ENCODE measurements at regions not wholly inside any gene's neighbourhood (a gene's known extent, or its start where the extent isn't known, plus 50 kb on each side); places are given as distances from the start of the nearest gene placed in this dataset.

DNA sequence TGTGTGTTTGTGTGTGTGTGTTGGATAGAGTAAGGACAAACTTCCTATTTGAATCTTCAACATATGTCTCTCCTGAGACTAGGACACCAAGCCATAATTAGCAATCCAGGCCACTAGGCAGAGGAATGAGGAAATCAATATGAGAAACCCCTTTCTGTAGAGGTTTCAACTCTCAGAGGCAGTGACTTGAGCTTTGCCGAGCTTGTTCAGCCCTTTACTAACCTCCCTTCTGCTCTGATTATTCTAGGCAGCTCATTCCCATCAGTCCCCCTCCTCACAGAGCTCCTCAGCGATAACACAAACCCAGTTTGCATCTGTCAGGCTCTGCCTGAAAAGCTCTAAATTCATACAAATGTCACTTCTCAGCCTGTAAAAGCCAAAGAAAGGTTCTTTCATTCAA lies 1030.3 kb downstream of the CDH8 start:
- Histone ChIP-seq H3K9me3 (no peaks in the 10 kb centered on the region), H3K36me3 (no peaks in the 10 kb centered on the region), H3K27me3 (no peaks in the 10 kb centered on the region), H3K27ac (no peak overlapping the region), H3K4me1 (no peaks in the 10 kb centered on the region), H3K4me3 (no peak overlapping the region)
- no peak for DNase-seq (ENCODE audit: low spot score)
- TF ChIP-seq, protein P1, sequence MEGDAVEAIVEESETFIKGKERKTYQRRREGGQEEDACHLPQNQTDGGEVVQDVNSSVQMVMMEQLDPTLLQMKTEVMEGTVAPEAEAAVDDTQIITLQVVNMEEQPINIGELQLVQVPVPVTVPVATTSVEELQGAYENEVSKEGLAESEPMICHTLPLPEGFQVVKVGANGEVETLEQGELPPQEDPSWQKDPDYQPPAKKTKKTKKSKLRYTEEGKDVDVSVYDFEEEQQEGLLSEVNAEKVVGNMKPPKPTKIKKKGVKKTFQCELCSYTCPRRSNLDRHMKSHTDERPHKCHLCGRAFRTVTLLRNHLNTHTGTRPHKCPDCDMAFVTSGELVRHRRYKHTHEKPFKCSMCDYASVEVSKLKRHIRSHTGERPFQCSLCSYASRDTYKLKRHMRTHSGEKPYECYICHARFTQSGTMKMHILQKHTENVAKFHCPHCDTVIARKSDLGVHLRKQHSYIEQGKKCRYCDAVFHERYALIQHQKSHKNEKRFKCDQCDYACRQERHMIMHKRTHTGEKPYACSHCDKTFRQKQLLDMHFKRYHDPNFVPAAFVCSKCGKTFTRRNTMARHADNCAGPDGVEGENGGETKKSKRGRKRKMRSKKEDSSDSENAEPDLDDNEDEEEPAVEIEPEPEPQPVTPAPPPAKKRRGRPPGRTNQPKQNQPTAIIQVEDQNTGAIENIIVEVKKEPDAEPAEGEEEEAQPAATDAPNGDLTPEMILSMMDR (IDR thresholded peaks at IDR 0.05): no peak

DNA sequence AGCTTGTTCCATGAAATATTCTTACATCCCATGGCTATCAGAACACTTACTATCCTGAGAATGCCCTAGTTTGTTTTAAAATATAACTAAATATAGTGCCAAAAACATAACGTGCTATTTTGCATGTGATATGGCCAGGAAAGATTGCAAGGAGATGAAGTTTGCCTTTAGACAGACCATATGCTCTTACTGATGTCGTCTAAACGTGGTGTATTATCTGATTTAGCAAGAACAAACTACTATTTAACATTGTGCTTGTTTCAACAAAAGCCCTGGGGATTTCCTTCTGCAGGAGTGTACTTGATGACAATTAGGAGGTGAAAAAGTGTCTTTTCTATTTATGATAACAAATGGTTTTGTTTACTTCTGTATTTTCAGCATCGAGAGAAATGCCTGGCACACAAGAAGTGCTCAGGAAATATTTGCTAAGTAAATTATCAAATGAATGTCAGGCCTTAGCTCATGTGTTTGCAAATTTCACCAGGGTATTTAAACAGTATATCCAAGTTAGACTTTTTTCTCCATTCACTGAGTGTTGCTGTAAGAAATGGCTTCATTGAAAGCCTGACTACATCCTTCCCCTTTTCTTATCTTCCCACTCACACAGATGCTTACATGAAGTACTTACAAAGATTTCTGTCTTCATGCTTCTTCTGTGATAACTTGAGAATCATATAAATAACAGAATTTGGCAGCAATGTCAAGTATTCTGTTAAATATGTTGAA lies 1033.6 kb downstream of the CDH8 start:
- Histone ChIP-seq H3K9me3 (no peaks in the 10 kb centered on the region), H3K36me3 (no peaks in the 10 kb centered on the region), H3K4me1 (no peaks in the 10 kb centered on the region), H3K27ac (no peak overlapping the region), H3K27me3 (no peaks in the 10 kb centered on the region), H3K4me3 (no peak overlapping the region)
- no peak for DNase-seq (ENCODE audit: low spot score)
- TF ChIP-seq, protein P1 (IDR thresholded peaks at IDR 0.05): no peak

GRCh38 chr16:60991886-60992285 lies 1044.4 kb downstream of the CDH8 start:
- Histone ChIP-seq H3K27me3 (no peaks in the 10 kb centered on the region), H3K4me3 (no peak overlapping the region), H3K9me3 (no peaks in the 10 kb centered on the region), H3K4me1 (no peaks in the 10 kb centered on the region), H3K36me3 (no peaks in the 10 kb centered on the region), H3K27ac (no peak overlapping the region)
- no peak for DNase-seq (ENCODE audit: low spot score)
- TF ChIP-seq, protein P1 (IDR thresholded peaks at IDR 0.05): no peak

DNA sequence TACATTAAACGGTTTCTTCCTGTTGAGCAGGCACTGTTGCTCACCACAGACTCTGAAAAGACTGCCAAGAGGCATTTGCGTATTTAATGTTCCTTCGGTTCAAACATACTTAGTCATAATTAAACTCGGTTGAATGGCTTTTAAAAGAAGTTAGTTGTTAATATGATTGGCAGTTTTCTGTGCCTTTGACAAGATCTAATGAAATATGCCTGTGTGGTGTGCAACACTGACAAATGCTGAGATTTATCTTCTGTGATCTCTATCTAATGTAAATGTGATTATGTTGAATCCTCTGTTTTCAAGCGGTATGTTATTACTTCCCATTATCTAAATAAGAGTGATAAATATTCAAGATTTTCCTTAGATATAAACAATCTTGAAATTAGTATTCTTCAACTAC lies 1046.6 kb downstream of the CDH8 start:
- no peak for DNase-seq (ENCODE audit: low spot score)
- TF ChIP-seq, protein P1 (IDR thresholded peaks at IDR 0.05): no peak

GRCh38 chr16:60979119-60979518 lies 1057.1 kb downstream of the CDH8 start:
- no peaks in the 10 kb centered on the region for H3K36me3 ChIP-seq

More for the DNA sequence above, 1046.6 kb downstream of the CDH8 start:
- no peaks in the 10 kb centered on the region for H3K4me1 ChIP-seq
- no peak overlapping the region for H3K27ac ChIP-seq
- no peak overlapping the region for H3K4me3 ChIP-seq
- H3K27me3 ChIP-seq: no peaks in the 10 kb centered on the region
- H3K9me3 ChIP-seq: no peaks in the 10 kb centered on the region
- no peaks in the 10 kb centered on the region for H3K36me3 ChIP-seq

More at GRCh38 chr16:60979119-60979518, 1057.1 kb downstream of the CDH8 start:
- H3K4me1 ChIP-seq: no peaks in the 10 kb centered on the region
- no peaks in the 10 kb centered on the region for H3K27me3 ChIP-seq
- no peak overlapping the region for H3K27ac ChIP-seq
- DNase-seq (ENCODE audit: low spot score): no peak
- TF ChIP-seq, protein P1 (IDR thresholded peaks at IDR 0.05): no peak
- H3K4me3 ChIP-seq: no peak overlapping the region
- no peaks in the 10 kb centered on the region for H3K9me3 ChIP-seq
